ENCODE measurements at regions not wholly inside any gene's neighbourhood (a gene's known extent, or its start where the extent isn't known, plus 50 kb on each side); places are given as distances from the start of the nearest gene placed in this dataset.
A peak's percentile ranks its signal among the peaks of the same experiment; 100 is the strongest.

DNA sequence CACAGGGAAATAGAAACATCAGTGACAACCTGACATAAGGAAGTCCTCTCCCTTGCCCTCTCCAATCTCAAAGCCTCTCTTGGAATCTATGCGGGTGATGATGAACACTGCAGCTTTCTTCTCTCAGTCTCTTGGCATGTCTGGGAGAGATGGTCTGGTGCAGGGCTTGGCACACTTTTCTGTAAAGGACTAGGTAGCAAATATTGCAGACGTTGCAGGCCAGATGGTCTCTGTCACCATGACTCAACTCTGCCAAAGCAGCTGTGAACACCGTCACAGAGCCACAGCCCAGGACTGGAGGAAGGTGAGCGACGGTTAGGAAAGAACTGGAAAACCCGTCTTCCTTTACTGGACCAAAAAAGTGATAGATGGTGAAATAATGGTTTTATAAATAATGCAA is 591.0 kb upstream of the TMEM132C start:
- intact Hi-C loops (cut with micrococcal nuclease; ENCODE audit: unreplicated experiment) = no loop called here
- ChIA-PET POLR2A (ENCODE audit: unreplicated experiment) (no interaction called here), CTCF (no interaction called here)
- Histone ChIP-seq H3K4me2 (no peak overlapping the region), H3K4me3 (no peak overlapping the region), H3K79me2 (ENCODE audit: low read depth) (no peaks in the 10 kb centered on the region), H3K36me3 (ENCODE audit: low read depth) (no peaks in the 10 kb centered on the region), H3K27ac (no peak overlapping the region), H3F3A (ENCODE audit: insufficient read depth, low read depth) (no peaks in the 10 kb centered on the region), H3K27me3 (ENCODE audit: insufficient read depth, low read depth) (peaks cover 7% of the 10 kb centered on the region; the same call in 1 of the 2 replicates), H3K9me2 (ENCODE audit: insufficient read depth) (no peaks in the 10 kb centered on the region), H4K20me1 (ENCODE audit: insufficient read depth) (no peaks in the 10 kb centered on the region), H2AFZ (no peak overlapping the region), H3K9me3 (ENCODE audit: insufficient read depth, low read depth) (no peaks in the 10 kb centered on the region), H3K4me1 (replicated peaks; ENCODE audit: insufficient read depth) (no peaks in the 10 kb centered on the region)
- no TSS peak for BruUV-seq (replicated peaks)
- DNase-seq = no peak
- no peak for TF ChIP-seq EZH2 (IDR thresholded peaks at IDR 0.05; ENCODE audit: low read depth)
- TF ChIP-seq CTCF (conservative IDR thresholded peaks at IDR 0.05) = no peak

DNA sequence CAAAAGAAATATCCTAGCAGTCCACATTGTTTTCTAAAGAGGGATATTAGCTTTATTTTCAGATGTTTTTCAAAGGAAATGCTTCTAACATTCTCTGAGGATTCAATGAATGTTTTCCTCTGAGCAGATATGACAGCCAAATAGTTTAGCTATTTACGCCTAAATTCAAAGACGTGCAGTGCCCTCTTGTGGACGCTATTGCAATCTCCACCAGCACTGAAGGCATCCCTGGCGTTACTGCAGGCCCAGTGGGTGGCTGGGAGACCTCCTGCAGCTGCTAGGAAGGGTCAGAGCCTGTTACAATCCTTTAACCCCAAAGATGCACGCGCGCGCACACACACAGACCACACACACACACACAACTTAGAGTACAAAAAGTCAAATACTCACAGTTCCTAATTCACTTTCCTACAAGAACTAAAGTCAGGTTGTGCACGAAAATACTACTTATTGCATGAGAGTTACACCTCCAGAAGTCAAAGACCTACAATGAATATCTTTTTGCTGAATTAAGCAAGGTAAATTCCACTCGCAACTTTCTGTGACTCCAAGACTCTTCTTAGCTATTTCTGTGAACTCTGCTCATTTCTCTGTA is 589.3 kb upstream of the TMEM132C start:
- Histone ChIP-seq H3K27ac (no peak overlapping the region), H3K27me3 (ENCODE audit: insufficient read depth, low read depth) (peaks cover 7% of the 10 kb centered on the region; the same call in 1 of the 2 replicates), H3F3A (ENCODE audit: insufficient read depth, low read depth) (no peaks in the 10 kb centered on the region), H3K79me2 (ENCODE audit: low read depth) (no peaks in the 10 kb centered on the region), H2AFZ (no peak overlapping the region), H3K9me3 (ENCODE audit: insufficient read depth, low read depth) (no peaks in the 10 kb centered on the region), H3K4me3 (no peak overlapping the region), H3K4me2 (no peak overlapping the region), H3K4me1 (replicated peaks; ENCODE audit: insufficient read depth) (no peaks in the 10 kb centered on the region), H3K9me2 (ENCODE audit: insufficient read depth) (no peaks in the 10 kb centered on the region), H3K36me3 (ENCODE audit: low read depth) (no peaks in the 10 kb centered on the region), H4K20me1 (ENCODE audit: insufficient read depth) (no peaks in the 10 kb centered on the region)
- no TSS peak for BruUV-seq (replicated peaks)
- intact Hi-C loops (cut with micrococcal nuclease; ENCODE audit: unreplicated experiment) = loop anchor here (1.0 kb wide), 1 partner anchor 192 kb away; no protein-coding TSS in a partner anchor
- POLR2A ChIA-PET (ENCODE audit: unreplicated experiment) = no interaction called here
- peak in 1 of 2 experiments; percentile 46 for DNase-seq
- CTCF ChIA-PET = interaction anchor here (0.6 to 0.9 kb wide), 3 partner anchors 118 to 670 kb away, joined by 3 to 4 read pairs (median 3); no protein-coding TSS in a partner anchor
- no peak for TF ChIP-seq EZH2 (IDR thresholded peaks at IDR 0.05; ENCODE audit: low read depth)
- peak; percentile 74 for TF ChIP-seq CTCF (conservative IDR thresholded peaks at IDR 0.05)

DNA sequence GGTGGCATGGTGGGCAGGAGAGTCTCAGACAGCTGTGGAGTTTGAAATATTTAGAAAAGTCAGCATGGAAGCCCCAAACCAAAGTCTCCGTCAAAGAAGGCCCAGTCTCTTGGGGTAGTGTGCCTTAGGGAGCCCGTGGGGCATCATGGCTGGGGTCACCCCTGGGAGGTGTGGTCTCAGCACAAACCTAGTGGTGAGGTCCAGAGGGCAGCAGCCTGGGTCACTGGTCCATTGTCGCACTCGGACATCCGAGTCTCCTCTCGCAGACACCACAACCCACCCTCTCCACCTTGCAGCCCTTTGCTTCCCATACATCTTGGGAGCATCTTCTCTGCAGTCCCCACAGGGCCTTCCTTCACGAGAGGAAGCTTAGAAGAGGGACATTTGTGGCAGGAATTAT is 588.0 kb upstream of the TMEM132C start:
- Histone ChIP-seq H2AFZ (no peak overlapping the region), H3K27ac (no peak overlapping the region), H3K9me3 (ENCODE audit: insufficient read depth, low read depth) (no peaks in the 10 kb centered on the region), H3K27me3 (ENCODE audit: insufficient read depth, low read depth) (peaks cover 7% of the 10 kb centered on the region), H3K4me3 (no peak overlapping the region), H3F3A (ENCODE audit: insufficient read depth, low read depth) (no peaks in the 10 kb centered on the region), H3K9me2 (ENCODE audit: insufficient read depth) (no peaks in the 10 kb centered on the region), H3K36me3 (ENCODE audit: low read depth) (no peaks in the 10 kb centered on the region), H3K79me2 (ENCODE audit: low read depth) (no peaks in the 10 kb centered on the region), H3K4me2 (no peak overlapping the region), H4K20me1 (ENCODE audit: insufficient read depth) (no peaks in the 10 kb centered on the region), H3K4me1 (replicated peaks; ENCODE audit: insufficient read depth) (no peaks in the 10 kb centered on the region)
- TF ChIP-seq CTCF (conservative IDR thresholded peaks at IDR 0.05) = no peak
- no peak for TF ChIP-seq EZH2 (IDR thresholded peaks at IDR 0.05; ENCODE audit: low read depth)
- ChIA-PET CTCF (interaction anchor here (0.8 kb wide), 1 partner anchor 10 kb away, joined by 3 read pairs; no protein-coding TSS in a partner anchor), POLR2A (ENCODE audit: unreplicated experiment) (no interaction called here)
- no peak for DNase-seq
- BruUV-seq (replicated peaks) = no TSS peak
- intact Hi-C loops (cut with micrococcal nuclease; ENCODE audit: unreplicated experiment) = no loop called here
